HG02623 (cell line): ENCODE measurements at regions not wholly inside any gene's neighbourhood (a gene's known extent, or its start where the extent isn't known, plus 50 kb on each side); places are given as distances from the start of the nearest gene placed in this dataset.
"Not testable (repeated sequence)": the region's sequence is repeated elsewhere in the genome, so short reads cannot be mapped to it uniquely, and the experiment has no call there.

Source experiments
- ATAC-seq: cut with Tn5 transposase; IDR thresholded peaks from one replicate; pipeline ENCODE4 v1.9.1; 2021; ENCODE audit warnings: moderate library complexity; ENCODE audit not compliant: unreplicated experiment

DNA sequence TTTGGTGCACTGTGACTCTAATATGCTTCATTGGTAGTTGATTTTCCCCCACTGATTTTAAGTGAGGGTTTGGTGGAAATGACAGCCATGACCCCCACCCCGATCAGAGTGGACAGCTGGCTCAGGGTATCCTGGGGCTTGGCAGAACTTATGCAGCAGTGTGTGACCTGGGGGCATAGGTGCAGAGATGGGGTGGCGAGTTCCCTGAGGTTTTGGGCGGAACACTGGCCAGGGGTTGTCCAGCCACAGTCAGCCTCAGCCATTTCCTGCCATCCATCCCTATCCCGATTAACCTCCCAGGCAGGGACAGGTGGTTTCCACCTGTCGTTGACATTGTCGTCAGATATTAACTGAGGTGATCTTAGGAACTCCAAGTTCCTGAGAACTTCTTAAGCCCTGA is 155.8 kb upstream of the CHST15 start:
- ATAC-seq, result no peak

DNA sequence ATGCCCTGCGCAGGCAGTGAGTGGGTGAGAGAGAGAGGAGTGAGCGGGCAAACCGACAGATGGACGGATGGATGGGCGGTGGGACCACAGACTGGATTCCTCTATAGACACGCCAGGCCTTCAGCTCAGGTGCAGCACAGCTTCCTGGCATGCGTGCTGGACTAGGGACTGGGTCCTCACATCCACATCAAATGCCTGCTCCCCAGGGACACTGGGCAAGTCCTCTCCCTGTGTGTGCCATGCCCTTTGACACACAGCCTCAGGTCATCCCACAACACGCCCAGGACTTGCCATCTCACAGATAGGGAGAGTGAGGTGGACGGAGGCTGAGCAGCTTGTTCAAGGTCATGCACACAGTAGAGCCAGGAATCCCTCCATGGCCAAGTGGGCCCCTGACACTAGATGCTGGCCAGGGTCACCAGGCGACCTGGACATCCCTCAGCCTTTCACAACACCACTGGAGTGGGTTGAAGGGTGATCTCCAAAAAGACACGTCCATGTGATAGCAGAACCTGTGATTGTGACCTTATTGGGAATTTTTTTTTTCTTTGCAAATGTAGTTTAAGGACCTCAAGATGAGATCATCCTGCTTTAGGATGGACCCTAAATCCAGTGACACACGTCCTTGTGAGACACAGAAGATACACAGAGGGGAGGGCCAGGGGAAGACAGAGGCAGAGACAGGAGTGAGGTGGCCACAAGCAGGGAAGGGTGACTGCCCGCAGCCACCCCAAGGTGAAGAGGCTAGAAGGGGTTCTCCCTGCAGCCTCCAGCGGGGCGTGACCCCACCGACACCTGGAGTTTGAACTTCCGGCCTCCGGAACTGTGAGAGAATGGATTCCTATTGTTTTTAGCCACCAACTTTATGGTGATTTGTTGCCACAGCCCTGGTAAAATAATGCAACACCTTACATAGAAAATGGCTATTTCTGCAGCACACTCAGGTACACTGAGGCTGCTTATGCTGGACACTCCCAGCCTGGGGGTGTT is 155.0 kb upstream of the CHST15 start:
- no peak for ATAC-seq

DNA sequence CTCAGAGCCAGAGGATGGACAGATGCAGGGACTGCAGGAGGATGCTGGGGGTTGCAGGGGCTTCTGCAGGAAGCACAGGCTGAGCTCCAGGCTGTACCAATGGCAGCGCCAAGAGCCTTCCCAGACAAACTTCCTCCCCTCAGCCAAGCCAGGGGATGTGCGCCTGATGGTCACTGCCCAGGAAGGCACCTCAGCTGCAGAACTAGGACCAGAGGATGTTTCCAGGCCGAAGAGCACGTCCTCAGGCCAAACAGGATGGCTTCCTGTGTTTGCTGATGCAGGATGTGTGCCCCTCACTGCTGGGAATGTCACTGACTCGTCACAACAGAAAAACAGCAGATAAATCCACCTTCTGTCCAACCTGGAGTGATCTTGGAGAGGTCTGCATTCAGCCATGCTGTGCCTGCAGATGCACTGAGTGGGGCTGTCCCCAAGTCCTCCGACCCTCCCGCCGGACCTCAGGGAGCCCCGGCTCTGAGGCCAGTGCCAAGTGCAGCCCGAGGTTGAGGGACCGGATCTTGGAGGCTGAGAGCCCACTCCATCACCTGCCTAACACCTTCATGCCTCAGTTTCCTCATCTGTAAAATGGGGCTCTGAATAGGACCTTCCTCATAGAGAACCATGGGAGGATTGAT is 152.5 kb upstream of the CHST15 start:
- no peak for ATAC-seq

DNA sequence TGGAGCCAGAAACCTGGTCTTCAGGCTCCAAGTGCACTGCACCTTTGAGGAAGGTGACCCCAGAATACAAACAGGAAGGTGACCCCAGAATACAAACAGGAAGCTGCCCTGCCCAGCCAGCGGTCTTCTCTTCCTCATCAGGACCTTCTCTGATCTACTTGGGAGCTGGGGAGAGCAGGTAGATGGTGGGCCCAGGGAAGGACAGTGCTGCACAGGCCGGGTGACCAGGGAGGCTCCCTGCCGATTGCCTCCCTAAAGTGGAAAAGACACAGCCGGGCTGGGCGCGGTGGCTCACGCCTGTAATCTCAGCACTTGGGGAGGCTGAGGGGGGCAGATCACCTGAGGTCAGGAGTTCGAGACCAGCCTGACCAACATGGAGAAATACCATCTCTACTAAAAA is 151.8 kb upstream of the CHST15 start:
- ATAC-seq, result no peak

DNA sequence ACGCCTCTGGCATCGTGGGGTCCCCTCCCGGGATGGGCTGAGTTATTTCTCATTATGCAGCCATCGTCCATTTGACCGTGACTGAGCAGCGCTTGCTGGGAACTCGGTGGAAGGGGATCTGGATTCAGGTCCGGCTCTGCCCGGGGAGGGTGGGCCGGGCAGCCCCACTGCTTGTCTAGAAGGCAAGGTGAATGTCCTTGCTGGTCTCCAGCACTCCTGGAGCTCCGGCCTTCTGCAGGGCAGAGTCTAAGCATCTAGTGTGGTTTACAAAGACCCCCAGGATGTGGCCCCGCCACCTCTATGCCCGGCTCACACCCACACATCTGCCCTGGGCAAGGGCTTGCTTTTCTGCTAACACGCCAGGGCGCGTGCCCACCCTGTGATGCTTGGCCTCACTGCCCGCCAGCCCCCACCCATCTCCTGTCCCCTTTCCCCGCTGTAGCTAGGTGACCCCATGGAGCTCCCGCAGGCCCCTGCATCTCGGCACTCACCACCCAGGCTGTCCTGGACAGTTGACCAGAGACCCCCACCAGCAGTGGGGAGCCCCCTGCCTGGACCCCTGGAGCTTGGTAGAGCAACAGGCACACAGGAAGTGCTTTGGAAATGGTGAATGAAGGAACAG is 151.0 kb upstream of the CHST15 start:
- ATAC-seq, result no peak

DNA sequence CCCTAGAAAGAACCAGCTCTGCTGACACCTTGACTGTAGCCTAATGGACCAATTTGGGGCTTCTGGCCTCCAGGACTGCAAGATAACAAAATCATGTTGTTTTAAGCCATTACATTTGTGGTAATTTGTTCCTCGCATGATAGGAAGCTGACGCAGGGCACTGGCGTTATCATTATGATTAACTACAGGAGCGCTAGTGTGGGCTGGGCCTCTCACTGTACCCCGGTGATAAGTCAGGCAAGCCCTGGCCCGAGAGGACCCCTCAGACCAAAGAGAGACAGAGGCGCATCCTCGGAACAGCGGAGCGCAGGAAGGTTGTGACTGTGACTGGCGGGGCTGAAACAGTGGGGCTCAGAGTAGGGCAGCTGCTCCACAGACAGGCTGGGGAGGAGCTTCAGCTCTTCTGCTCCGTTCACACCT is 150.3 kb upstream of the CHST15 start:
- ATAC-seq, result no peak

DNA sequence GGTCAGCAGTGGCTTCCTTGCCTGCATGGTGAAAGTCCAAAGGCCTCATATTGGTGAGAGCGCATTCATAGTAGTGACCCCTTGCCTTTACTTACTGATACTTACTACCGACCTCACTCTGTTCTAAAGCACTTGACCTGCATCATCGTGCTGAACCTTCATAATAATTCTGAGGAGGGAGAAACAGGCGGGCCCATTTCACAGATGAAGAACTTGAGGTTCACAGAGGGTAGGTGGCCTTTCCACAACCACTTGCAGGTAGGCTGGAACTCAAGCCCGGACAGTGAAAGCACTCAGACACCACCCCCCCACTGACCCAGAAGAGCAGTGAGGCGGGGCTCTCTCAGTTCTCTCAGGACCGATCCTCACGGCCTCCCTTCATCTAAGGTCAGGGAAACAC is 149.4 kb upstream of the CHST15 start:
- ATAC-seq, result no peak

DNA sequence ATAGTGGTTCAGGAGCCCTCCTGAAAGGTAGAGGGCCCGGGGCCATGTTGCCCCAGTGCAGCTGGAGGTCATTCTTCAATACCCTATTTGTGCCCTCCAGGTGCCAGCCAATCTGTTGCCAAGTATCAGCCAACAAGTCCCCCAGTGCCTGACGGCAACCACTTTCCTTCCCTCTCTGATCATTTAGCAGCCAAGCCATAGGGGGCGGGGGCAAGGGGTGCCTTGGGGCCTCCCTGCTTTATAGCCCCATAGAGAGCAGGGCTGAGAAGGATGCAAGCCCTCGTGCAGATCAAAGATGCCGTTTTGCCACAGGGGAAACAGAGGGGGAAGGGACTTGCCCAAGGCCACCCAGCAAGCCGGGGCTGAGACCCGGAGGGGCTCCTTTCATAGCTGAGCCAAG is 149.0 kb upstream of the CHST15 start:
- no peak for ATAC-seq

DNA sequence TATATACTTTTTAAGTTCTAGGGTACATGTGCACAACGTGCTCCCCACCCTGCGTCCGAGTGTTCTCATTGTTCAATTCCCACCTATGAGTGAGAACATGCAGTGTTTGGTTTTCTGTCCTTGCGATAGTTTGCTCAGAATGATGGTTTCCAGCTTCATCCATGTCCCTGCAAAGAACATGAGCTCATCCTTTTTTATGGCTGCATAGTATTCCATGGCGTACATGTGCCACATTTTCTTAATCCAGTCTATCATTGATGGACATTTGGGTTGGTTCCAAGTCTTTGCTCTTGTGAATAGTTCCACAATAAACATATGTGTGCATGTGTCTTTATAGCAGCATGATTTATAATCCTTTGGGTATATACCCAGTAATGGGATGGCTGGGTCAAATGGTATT is 148.1 kb upstream of the CHST15 start:
- ATAC-seq, result not testable (repeated sequence)

DNA sequence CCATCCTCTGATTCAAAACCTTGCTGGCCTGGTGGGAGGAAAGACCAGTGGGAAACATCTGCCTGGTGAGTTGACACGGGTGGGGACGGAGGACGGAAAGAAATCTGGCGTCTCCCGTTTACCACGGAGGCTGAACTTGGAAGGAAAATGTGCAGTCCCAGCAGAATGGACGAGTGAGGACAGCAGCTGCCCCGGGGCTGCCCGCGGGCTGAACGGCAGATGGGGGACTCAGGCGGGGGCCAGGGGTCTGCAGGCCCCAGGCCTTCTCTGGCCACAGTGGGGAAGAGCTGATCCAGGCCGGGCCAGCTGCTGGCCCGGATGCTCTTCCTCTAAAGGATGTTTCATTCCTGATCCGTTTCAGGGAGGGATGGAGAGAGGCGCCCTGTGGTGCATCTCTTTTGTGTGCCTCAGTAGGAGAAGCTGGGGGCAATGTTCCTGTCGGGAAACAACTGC is 147.5 kb upstream of the CHST15 start:
- no peak for ATAC-seq

DNA sequence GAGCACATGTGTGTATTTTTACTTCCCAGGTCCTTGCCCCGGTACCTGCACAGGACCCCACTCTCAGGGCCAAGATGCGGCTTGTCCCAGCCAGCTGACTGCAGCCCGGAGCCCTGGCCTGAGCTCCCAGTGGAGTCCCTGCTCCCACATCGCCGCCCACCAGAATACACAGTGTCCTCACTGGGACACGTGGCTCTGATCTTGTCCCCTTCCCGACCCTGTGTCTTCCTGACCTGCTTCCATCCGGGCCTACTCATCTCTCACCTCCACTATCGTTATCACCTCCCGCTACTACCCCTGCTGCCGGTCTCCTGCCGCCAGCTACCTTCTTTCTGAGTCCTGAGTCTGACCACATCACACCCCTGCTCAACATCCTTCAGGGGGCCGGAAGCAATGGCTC is 146.3 kb upstream of the CHST15 start:
- no peak for ATAC-seq

DNA sequence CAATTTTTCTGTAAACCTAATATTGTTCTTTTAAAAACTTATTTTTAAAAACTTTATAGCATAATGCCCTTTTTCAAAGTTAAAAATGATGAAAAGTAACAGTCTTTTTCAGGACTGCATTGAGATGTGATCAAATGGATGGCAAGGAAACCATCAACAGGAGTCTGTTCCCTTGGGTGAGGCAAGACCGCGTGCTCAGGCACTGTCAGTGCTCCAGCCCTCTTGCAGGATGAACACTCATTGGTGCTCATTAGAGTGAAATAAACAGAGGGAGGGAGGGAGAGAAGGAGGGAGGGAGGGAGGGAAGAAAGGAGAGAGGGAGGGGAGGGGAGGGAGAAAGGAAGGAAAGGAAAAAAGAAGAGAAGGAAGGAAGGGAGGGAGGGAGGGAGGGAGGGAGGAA is 145.7 kb upstream of the CHST15 start:
- ATAC-seq, result no peak

DNA sequence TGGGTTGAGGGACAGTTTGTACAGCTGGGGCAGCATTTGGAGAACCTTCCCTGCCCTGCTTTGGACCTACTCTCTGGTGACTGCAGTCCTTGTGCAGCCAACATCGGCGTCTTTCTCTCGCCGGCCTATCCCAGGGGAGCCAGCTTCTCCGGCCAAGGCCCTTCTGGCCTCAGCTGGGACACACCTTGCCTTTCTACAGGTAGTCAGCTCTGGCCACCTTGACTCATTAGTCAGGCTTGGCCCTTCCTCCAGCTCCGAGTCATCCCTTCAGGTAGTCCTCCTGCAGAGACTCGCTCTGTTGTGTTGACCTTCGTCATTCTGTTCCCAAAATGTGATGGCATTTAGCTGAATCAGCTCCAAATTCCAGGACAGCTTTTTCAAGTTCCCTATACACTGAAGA is 145.0 kb upstream of the CHST15 start:
- no peak for ATAC-seq

DNA sequence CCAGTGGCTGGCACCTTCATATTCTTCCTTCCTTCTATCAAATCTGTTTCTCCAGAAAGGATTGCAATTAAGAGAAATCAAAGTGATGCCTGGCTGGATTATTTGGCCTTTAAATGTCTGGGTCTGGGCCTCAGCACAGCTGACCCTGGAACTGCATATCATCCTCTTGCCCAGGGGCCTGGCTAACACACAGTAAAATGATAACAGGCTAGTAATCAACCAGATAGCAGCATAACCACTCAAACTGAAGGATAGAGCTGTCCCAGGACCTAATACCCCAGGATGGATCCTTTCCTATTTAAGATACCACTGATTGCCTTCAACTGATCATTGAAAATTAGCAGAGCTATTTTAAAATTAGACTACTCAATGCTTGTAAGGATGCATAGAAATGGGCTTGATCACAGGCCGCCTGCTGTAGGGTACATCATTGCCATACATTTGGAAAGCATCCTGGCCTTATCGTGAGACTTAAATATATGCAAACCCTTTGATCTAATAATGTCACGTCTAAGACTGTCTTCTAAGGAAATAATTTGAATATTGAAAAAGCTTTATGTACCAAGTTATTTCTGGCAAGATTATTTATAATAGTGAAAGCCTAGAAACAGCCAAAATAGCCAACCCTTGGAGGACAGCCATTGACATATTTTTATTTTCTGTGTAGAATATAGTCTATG is 144.0 kb upstream of the CHST15 start:
- no peak for ATAC-seq

DNA sequence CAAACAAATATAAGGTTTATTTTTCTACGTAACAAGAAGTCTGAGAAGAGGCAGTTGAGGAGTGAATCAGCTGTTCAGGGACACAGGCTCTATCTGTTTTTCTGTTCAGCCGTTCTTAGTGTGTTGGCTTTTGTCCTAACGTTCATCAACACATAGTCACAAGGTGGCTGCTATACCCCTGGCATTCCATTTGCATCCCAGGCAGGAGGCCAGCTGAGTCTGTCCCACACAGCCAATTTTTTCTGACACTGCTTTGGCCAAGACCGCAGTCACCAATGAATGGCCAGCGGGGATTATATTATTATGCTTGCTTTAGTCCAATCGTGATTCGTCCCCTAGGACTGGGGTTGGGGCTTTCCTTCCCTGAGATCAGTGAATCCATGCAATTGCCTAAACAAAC is 143.4 kb upstream of the CHST15 start:
- ATAC-seq, result no peak

DNA sequence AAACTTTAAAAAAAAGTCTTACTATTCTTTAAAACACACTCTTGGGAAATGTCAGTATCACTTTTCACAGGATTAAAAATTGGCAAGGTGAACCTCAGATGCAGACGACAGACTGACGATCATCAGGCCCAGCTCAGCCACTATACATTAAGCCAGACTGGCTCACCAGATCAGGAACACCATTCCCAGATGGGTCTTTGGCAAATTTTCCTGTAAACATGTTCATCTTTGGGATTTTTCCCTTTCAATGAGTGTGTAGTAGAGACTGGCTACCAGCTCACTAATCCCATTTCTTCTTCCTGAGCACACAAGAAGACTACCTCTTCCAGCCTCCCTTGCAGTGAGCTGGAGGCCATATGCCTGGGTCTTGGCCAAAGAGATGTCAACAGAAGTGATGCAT is 142.7 kb upstream of the CHST15 start:
- no peak for ATAC-seq

DNA sequence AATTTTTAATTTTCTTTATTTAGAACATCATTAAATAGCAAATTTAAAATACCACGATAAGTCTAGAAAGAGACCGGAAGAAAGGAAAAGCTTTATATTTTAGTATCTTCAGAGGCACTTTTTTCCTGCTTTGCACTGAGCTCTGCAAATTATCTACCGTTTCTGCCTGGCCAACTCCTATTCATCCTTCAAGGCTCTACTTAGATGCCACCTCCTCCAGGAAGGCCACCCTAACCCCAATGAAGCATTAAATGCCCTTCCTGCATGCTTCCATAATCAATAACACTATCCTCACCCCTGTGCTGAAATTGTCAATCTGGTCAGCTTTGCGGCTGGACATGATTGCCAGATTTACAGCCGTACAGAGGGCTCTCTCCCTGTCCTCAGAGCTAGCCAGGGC is 141.8 kb upstream of the CHST15 start:
- ATAC-seq, result no peak

DNA sequence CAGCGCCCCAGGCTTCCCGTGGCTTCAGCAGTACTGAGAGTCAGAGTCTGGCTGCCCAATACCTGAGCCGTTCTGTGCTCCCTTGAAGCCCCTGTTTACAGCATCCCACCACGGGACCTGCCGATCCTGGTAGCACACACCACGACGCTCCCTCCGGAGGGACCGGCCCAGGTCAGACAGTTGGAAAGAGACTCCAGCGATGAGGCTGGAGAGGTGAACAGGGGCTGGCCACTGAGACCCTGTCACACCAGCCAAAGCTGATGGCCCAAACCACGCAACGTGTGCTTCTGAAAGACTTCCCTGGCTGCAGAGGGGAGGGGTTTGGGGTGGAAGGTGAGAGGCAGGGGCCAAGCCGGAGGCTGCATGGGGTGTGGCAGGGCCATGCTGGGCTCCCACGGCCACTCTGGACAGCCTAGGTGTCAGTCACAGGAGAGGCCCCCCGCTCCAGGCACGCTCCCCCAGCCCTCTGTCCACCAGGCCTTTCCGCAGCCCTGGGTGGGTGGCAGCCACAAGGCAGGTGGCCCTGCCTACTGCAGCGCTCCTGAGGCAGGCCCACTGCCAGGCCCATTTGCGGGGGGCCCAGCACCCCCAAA is 140.2 kb upstream of the CHST15 start:
- no peak for ATAC-seq

DNA sequence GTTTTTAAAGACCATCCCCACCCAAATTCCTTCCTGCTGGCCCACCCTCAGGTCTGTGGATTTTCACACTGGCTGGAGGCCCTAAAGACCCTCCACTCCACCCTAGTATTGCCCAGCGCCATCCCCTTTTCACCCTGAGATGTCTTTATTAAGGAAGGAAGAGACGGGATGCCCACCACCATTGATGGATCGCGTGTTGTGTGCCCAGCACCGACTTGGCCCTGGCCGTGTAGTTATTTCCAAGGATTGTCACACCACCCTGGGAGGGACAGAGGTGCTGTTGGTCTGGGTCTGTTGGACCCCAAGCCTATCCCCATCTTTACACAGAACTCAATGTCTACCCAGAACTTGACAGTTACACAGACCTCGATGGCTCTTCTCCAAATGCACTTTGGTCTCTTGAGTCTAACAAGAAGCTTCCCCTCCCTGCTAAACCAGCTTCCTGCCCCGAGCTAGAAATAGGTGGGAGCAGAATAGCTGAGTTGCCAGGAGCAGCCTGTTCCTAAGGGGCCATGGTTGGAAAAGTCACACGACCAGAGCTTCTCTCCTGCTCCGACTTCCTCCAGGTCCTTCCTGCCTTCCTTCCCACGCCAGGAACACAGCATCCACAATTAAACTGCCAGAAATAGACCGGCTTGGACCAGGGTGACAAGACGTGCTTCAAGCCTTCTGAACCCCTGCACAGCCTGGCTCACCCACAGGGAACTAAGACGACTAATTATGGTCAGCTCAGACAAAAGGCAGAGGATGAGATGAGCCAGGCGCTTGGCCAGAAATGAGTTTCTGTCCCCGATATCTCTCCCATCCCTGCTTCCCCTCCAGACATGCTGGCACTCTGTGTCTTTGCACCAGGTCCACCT is 139.5 kb upstream of the CHST15 start:
- no peak for ATAC-seq
